ENCODE measurements at regions not wholly inside any gene's neighbourhood (a gene's known extent, or its start where the extent isn't known, plus 50 kb on each side); places are given as distances from the start of the nearest gene placed in this dataset.

DNA sequence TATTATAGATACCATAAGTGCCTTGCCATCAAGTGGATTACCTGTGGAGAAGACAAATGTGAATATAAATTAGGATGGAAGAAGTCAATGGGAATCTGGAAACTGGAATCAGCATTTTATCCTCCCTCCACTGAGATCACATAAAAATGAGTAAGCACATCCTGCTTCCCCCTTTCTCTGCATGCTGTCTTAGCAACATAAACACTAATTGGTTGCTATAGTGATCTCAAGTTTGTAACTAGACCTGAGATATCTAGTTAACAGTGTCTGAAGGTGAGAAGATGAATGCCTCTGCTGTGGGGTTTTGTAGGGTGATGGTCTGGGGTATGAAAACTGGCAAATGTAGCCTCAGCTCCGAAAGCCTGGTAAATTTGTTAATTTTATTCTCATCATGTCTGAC lies 1357.5 kb upstream of the CELF4 start:
- DNase-seq (ENCODE audit: low read depth in 4 of 4, low spot score in 3 of 4) = peak; percentile 8 to 28 (median 18)

DNA sequence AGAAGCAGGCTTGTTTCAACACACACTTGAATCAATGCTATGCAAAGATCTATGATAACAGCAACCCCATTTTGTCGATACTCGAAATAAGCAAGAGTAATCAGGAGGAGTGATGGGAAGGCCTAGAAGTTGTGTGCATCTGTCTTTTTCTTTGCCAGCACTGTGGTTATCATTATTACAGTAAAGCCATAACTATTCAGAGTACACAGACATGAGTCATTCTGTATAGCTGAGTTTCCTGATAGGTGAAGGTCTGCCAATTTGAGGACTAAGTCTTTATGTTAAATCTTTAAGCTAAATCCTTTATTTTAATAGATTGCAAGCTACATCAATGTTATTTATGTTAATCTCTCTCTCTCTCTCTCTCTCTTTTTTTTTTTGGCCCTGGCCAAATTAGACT lies 1344.4 kb upstream of the CELF4 start:
- no peak for DNase-seq (ENCODE audit: low read depth in 4 of 4, low spot score in 3 of 4)

DNA sequence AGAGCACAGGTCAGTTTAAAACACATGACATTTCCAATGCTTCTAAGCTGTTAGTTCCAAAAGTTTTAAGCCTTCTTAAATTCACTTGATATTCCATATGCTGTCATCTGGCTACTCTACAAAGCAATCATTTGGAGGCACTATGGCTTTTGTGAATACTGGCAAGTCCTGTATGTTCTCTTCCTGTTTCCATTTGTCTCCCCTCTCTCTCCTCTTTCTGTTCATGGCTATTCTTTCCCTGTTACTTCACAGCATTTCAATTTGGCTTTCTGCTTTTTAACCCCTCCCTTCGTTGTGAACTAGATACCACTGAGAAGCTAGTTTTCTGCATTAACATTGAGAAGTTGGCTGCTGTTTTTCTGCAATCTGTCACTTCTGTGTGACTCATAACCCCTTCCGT lies 1337.2 kb upstream of the CELF4 start:
- DNase-seq (ENCODE audit: low read depth in 4 of 4, low spot score in 3 of 4) = no peak

DNA sequence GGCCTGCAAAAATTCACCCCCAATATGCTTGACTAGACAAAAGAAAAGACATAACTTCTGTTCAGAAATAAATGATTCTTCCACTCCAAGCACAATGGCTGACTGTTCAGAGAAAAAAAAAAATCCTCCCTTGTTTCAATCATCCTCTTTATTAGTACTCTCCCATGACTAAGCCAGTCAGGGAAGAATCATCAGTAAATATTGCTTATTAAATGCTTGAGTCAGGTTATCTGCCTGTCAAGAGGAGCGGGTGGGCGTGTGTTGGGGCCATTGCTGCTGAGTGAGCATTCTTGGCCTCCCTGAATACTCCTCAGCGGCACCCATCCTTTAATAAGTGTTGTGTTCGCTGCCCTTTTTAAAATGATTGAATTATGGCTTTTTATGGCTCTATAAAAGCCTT lies 1334.8 kb upstream of the CELF4 start:
- DNase-seq (ENCODE audit: low read depth in 4 of 4, low spot score in 3 of 4) = no peak

DNA sequence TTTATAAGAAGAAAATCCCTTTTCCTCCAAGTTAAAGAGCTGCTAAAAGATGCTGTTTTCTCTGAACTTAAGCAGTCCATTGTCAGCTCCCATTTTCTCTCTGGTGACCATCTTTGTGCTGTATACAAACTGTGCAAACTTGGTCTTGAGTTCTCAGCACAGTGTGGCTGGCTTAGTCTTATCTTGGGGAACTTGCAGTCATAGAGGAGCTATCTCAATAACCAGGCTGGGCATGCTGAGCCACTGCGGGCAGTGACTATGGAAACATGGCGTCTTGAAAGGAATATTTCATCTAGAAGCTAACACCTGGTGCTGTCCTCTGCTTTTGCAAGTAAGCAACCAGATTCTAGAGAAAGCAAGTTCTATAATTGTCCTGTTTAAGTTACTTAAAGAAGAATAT lies 1334.4 kb upstream of the CELF4 start:
- DNase-seq (ENCODE audit: low read depth in 4 of 4, low spot score in 3 of 4) = no peak

DNA sequence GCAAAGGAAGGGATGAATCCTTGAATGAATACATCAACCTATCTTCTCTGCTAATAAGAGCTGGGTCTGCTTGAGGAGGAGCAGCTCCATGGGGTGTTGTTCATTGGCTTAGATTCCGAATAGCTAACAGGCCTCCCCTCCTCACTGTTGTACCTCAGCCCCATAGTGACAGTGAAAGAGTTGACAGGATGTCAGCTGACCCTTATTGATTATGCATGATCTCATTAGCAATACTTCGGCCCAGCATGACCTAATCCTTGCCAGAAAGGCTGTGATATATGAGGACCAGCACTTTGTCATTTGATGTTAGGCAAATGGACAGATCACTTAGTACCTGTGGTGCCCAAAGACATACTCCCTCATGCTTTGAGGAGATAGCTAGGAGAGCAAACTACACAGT lies 1333.7 kb upstream of the CELF4 start:
- no peak for DNase-seq (ENCODE audit: low read depth in 4 of 4, low spot score in 3 of 4)

DNA sequence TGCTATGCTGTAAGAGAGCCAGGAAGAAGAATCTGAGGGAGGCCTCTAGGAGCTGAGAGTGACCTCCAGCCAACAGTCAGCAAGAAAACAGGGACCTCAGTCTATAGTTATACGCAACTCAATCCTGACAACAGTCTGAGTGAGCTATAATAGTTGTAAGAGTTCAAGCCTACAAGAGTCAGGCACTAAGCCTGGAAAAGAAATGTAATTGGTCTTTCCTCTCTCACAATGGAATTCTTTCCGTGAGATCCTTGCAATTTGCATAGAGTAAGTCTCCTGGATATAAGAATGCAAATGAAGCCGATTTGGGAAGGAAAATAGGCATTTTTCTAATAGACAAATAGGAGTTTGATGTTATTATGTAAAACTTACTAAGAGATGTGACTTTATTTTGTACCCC lies 1332.6 kb upstream of the CELF4 start:
- no peak for DNase-seq (ENCODE audit: low read depth in 4 of 4, low spot score in 3 of 4)

DNA sequence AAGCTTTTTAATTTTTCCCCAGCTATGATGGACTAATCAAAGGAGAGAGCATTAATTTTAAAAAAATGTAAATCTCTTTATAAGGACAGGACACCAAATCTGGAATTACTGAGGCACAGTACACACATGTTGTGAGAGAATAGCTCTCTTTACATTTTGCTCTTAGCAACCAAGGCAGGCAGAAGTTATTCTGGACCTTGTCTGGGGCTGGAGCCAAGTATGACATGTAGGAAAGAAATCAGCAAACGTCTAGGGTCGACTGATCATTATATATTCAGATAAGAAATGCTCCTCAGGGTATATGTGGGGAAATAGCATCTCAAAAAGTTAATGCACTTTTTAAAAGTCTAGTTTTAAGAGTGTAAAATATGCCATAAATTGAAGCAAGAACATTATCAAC lies 1330.0 kb upstream of the CELF4 start:
- no peak for DNase-seq (ENCODE audit: low read depth in 4 of 4, low spot score in 3 of 4)

DNA sequence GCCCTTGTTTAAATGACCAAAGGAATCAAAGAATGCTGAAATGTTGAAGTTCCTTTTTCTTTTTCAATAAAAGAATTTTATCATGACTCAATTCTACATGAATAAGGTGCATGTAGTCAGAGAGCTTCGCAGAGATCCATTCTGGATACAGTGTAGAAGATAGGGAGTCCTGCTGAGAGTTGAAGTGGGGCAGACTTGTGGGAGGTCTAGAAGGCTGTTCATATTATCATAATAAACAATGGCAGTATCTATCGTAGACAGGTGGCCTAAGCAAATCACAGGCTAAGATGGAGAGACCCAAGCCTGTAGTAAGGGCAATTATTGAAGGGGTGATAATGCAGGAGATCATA lies 1322.0 kb upstream of the CELF4 start:
- DNase-seq (ENCODE audit: low read depth in 4 of 4, low spot score in 3 of 4) = no peak

DNA sequence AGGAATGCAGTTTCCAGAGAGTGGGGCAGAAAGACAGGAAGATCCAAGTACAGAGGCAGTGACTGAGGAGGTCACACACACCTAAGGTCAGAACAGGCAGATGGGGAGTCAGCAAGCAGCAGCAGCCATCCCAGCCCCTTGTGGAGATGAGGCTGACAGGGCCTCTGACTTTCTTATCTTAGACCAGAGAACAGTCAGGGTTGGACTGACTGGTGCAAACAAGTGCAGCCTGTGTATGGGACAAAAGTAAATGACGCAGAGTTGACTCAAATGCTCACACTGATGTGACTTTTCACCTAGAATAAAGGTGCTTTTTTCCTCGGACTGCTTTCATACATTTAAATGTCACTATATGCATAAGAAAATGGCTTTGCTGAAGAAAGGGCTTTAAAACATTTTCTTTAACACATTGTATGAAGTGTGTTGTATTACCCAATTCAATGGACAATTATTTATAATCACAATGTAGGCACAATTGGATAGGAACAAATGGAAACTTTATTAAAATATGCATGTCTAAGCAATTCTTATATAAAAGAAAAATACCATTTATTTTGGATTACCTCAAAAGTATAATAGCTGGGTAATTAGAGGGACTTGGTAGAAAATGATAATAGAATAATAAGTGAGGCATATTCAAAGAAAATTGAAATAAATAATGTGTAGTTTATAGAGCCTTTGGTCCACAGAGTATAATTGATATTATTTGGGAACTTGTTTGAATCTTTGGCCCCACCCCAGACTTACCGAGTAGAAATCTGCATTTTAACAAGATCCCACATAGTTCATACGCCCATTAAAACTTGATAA lies 1321.5 kb upstream of the CELF4 start:
- no peak for DNase-seq (ENCODE audit: low read depth in 4 of 4, low spot score in 3 of 4)

DNA sequence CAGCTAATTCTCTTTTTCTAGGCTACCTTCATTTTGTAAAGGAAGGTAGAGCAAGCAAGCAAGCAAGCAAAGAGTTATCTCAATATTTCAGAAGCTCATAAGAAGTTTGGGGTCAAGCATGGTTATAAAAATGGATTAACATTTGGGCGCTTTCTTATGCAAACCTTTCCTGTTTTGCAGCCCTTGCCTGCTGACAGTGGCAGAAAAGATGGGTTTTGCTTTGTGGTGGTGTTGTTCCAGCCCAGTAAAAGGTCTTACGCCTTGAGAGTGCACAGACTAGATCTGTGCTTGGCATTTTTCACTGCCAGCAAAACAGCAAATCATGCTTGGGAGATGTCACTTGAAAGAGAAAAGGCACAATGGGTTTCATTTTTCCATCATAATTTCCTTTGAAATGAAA lies 1320.6 kb upstream of the CELF4 start:
- DNase-seq (ENCODE audit: low read depth in 4 of 4, low spot score in 3 of 4) = no peak

DNA sequence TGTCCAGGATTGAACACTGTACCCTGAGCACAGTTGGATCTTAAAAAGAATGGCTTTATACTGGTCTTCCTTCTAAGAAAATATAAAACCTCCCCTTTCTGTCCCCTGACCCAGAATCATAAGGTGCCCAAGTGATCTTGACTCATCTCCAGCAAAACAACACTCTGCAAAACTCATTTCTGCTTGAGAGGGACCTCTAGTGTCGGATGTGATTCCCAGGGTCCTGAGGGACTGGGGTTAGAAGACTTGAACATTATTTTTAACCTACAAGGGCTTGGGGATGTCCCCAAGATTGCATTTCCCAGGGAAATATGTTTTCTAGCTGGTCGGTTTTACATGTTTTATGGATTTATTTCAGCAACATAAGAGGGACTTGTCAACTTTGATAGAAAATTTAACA lies 1318.5 kb upstream of the CELF4 start:
- no peak for DNase-seq (ENCODE audit: low read depth in 4 of 4, low spot score in 3 of 4)

DNA sequence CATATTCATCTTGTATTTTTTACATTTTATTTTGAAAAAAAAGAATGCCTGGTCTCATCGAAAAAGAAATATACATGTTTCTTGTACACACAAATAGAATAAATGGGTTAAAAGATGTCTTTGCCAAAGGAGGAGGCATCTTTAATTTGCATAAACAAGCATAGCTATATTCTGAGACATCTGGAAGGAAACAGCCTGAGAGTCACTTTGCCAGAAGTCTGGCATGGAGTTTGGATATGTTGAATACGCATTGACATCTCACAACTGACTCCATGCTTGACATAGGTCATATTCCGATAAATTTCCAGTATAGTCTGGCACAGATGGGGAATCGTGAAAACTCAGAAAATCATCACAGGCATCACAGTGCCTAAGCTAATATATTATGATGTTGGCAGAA lies 1317.5 kb upstream of the CELF4 start:
- DNase-seq (ENCODE audit: low read depth in 4 of 4, low spot score in 3 of 4) = no peak

DNA sequence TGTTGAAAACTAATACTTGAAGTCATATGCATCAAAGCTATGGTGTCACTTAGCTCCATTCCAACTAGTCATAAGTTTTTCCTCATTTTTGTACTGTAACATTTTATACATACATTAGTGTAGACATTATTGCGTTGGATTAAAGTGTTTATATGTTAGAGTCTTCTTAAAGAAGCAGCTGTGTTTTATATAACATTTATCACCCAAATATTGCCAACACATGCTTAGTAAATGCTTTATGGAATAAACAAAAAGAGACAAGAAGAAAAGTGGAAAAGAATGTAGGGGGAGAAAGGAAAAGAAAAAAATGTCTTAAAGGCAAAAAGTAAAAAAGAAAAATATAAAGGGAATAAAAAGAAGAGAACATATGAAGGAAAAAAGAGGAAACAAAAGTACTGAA lies 1314.3 kb upstream of the CELF4 start:
- no peak for DNase-seq (ENCODE audit: low read depth in 4 of 4, low spot score in 3 of 4)

DNA sequence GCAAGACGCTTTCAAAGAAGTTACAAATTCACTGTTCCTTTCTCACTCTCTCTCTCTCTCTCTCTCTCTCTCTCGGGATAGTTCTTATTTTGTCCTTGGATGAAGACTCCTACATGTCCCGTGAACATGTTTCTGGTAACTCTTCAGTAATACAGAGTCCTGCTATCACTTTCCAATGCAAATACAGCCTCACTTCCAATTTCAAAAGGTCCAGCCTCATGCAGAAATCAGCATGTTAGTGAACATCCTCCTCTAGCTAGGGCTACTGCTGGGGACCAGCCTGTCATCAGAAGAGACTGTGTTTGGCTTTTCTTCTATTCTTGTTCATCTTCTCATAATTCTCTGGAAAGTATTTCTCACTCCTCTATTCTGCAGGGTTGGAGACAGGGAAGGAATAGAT lies 1306.7 kb upstream of the CELF4 start:
- DNase-seq (ENCODE audit: low read depth in 4 of 4, low spot score in 3 of 4) = no peak

DNA sequence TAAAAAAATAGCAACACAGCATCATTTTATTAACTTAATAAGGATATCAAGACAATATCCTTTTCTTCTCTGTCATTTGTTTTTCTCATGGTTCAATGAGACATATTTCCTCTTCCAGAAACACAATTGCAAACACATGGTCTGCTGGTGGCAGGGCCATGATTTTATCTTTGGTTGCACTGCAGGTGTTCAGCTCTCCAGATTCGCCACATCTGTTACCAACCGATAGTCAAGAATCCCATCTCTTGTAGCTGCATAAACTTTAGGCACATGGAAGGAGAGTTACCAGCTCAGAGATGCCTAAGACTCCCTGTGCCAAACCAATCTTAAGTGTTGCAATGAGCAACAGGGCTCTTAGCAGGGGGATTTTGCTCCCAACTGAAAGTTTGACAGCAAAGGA lies 1303.2 kb upstream of the CELF4 start:
- DNase-seq (ENCODE audit: low read depth in 4 of 4, low spot score in 3 of 4) = no peak

DNA sequence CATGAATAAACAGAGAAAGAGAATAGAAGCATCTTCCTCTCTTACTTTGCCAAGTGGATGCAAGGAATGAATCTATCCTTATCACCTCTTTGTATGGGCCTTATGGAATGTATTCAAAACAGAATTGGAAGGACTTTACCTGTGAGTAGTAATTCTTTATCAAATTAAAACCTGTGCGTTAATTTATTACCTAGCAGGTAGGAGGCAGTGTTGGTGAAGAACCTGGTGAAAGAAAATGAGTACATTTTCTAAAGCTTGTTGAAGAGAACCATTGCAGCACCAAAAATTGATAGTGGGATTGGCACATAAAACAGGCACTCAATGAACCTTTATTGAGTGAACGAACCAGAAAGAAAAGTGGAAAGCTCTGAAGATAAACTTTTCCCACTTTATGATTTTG lies 1302.1 kb upstream of the CELF4 start:
- no peak for DNase-seq (ENCODE audit: low read depth in 4 of 4, low spot score in 3 of 4)

DNA sequence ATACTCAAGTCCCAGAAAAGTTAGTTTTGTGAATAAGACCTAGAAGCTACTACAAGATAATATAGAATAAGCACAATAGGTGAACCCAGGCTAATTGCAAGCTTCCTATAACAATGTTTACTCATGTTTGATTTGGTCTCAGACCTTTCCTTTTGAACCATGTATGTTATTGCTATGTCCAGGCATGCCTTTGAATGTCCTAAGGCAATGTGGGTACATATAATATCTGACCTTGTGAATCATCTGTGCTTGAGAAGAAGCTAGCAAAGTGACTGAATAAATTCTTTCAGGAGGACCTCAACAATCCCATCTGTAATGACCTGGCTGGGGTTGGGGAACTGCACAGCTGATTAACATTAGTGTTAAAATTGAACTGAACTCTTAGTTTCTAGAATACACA lies 1285.9 kb upstream of the CELF4 start:
- DNase-seq (ENCODE audit: low read depth in 4 of 4, low spot score in 3 of 4) = no peak

DNA sequence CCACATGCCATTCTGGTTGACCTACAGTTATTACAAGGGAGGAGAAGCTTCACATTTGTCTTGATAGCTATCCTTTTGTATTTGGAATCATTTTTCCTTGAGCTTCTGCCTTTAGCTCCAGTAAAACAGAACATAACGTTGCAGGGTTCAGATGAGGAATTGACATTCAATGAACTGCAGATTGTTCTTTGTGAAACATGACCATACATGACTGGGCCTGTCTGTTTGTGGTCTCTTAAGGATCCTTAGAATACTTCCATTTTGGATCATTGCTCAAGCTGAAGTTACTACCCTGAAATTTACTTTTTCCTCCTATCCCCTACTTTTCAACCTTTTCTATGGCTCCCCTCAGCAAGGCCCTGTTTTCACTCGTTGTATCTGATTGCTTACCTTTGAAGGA lies 1281.7 kb upstream of the CELF4 start:
- DNase-seq (ENCODE audit: low read depth in 4 of 4, low spot score in 3 of 4) = no peak

DNA sequence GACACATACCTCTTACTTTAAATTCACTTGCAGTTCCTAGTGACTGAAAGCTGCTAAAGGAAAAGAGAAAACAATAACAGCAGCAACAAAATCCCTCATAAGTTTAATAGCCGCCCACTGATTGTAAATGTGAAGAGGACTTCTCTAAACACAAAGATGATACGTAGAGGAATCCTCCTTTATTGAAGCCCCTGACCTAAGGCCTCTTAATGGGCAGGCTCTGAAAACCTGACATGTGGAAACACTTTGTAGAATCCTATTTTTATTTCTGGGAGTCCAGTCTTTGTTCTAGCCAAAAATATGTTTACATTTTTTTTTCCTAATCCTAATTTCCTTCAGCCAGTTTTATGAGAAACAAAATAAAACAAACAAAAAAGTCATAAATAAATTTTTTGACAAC lies 1277.7 kb upstream of the CELF4 start:
- peak in 1 of 4 donors; percentile 1 for DNase-seq (ENCODE audit: low read depth in 4 of 4, low spot score in 3 of 4)

DNA sequence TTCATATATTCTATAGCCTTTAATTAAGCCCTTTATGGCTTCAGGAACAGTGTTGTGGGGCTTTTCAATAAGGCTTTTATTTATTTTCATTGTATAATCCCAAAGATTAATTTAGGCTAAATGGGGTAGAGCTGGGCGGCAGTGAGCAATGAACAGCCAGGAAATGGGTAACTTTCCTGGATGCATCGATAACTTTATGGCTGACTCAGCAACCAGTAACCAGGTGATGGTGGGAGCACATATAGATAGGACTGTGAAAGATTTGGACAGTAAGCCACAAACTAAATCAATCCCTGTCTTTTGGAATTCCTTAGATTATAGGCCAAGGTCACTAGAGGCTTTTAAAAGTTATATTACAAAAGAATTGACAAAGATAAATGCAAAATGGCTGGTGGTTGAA lies 1260.6 kb upstream of the CELF4 start:
- DNase-seq (ENCODE audit: low read depth in 4 of 4, low spot score in 3 of 4) = no peak

DNA sequence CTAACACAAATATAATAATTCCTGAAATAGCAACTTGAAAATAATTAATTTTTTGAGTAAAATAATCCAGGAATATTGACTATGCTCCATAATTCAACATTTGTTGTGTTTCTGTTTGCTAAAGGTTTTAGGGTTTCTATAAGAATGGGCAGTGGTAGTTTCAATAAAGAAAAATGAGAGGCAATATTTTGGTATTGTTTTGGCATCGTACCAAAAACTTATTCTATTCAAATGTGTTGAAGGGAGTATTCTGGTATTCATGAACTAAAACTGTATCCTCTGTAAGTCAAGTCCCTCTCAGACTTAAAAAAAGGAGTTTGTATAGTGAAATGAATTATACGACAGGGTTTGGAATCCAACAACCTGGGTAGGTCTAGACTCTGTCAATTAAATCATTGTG lies 1245.6 kb upstream of the CELF4 start:
- no peak for DNase-seq (ENCODE audit: low read depth in 4 of 4, low spot score in 3 of 4)

DNA sequence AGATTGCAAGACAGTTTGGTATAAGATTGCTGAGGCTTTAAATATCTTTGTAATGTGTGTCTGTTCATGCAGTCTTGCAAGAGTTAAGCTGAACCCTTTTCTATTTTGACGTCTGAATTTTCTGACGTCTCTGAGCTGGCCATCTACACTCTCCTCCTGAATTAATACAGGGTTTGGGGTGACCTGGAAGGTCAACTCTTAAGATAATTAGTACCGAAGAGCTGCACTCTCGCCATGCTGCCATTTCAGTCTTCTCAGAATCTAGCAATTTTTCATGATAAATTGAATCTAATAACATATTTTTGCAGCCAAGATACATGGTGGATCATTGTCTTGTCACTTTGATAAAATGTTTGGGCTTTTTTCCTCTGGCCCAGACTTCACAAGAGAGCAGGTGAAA lies 1245.2 kb upstream of the CELF4 start:
- no peak for DNase-seq (ENCODE audit: low read depth in 4 of 4, low spot score in 3 of 4)

All from right renal pelvis (tissue), 4 donors.